ENCODE measurements at regions not wholly inside any gene's neighbourhood (a gene's known extent, or its start where the extent isn't known, plus 50 kb on each side); places are given as distances from the start of the nearest gene placed in this dataset.

DNA sequence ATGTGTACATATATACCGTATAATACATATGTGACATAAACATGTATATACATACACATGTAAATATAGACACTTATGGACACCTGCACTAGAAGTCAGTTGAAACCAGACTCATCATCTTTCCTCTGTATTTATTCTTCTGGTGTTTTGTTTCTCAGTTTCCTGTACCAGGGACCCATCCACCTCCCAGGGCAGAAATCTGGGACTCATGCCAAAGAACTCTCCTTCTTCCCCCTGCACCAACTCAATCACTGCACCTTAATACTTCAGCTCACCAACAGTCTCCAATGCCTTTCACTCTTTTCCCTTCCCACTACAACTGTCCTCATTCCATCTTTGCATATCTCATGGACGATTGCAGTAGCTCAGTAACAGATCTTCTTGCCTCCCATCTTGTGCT lies 428.0 kb downstream of the FBXO15 start:
- DNase-seq, result no peak

DNA sequence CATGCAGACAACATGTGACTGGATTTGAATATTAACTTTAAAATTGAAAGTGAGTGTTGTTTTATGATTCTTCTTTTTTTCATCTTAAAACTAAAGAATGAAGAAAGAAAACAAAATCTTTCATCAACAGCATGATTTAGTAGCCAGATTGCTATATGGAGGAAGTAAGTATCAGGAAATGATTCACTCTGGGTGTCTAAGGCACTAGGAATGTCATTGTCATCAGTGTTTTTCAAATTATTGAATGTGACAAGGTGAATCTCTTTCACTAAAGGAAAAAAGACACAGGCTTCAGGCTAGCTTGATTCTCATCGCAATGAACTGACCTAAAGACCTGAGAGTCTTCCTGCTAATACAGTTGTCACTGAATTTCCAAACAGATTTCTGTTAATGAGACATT lies 430.1 kb downstream of the FBXO15 start:
- no peak for DNase-seq

DNA sequence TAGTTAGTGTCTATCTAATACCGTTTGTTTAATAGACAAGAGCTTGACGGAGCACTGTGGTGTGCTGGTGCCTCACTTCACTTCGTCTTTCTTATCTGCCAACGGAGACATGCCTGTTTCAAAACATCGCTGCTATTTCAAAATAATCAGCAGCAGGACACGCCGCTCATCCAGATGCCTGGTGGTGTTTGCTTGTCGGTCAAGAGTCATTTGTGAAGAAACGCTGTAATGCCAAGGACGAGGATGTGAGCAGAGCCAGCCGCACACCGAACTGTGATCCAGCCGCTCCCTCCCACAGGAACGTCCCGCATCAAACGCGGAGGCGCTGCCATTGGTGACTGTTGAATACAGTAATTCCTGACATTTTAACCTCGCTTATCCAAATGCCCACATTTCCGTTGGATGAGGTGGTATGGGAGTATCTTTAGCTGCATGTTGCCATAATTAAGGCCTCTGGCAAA lies 432.4 kb downstream of the FBXO15 start:
- DNase-seq, result no peak

DNA sequence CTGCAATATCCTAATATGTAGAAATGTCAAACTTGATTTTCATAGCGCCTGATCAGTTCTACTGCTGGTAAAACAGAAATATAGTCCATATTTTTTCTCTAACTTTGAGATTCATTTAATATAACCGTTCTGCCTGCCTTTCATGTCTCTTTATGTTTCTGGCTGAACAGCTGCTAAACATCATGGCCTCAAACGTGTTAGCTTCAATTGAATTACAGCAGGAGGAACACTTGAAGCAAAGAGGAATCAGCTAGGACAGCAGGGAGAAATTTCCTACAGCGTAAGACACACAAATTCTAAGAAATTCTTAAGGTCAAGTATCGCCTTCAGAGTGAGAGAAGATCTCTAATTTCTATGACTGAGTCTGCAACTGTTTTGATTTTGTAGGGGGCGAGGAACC lies 433.2 kb downstream of the FBXO15 start:
- no peak for DNase-seq

DNA sequence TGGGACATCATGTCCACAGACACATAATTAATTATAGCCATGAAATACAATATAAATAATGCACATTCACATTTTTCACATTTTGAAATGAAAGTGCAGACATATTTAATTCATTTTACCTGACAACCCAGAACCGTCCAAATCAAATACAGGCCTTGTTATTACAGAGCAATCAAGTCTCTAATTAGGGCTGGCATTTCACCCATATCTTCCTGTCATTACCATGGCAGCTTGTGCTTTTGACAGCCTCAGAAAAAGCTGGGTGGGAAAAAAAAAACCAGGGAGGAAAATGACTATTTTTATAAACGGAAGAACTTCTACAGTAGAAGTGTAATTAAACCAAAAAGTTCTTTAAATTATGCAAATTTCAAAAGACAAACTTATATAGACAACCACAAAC lies 436.4 kb downstream of the FBXO15 start:
- DNase-seq, result no peak

DNA sequence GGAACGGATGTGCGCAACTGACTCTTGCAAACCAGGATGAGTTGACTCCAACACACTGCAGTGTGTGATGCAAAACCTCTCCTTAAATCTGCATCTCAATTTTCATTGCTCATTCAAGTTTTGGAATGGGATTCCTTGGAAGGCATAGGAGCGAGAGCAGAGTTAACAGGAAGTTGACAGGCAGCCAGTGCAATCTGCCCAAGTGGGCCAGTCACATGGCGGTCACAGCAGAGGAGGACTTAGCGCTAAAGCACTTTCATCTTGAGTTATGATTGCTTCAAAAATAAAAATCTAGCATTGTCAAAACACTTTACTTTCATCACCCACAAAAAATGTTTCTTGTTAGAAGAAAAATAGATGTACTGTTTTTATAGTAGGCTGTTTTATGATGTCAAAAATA lies 439.0 kb downstream of the FBXO15 start:
- no peak for DNase-seq

DNA sequence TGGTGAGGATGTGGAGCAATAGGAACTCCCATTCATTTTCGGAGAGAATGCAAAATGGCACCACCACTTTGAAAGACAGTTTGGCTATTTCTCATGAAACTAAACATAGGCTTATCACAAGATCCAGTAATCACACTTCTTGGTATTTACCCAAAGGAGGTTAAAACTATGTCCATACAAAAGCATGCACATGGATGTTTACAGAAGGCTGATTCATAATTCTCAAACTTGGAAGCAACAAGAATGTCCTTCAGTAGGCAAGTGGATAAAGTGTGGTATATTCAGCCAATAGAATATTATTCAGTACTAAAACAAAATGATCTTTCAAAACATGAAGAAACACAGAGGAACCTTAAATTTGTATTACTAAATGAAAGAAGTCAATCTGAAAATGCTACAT lies 440.6 kb downstream of the FBXO15 start:
- no peak for DNase-seq

DNA sequence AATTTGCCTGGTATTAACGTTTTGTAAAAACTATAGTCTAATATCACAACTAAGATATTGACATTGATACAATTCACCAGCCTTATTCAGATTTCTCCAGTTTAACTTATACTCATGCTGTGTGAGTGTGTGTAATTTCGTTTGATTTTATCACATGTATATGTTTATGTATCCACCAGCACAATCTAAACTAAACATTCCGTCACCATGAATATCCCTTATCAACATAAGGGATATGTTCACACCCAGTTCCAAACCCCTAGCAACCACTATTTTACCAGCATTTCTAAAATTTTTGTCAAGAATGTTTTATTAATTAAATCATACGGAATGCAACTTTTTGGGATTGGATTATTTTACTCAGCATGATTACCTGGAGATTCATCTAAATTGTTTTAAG lies 450.3 kb downstream of the FBXO15 start:
- DNase-seq, result no peak

DNA sequence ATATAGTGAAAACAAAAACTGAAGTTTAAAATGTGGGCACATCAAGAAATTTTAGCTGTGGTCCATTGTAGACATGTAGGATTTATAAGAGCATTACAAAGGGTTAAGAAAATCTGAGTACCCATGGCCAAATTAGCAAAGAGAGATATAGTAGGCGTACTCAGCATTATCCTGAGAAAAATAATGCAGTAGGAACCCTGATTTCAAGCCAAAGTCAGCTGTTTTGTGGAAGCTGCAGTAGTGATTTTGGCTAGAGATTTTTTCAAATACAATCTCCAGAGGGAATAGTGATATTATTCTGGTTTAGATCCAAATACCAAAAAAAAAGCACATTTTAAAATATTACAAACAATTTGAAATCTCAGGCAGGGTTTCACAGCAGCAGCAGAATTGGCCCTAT lies 450.9 kb downstream of the FBXO15 start:
- DNase-seq, result no peak

DNA sequence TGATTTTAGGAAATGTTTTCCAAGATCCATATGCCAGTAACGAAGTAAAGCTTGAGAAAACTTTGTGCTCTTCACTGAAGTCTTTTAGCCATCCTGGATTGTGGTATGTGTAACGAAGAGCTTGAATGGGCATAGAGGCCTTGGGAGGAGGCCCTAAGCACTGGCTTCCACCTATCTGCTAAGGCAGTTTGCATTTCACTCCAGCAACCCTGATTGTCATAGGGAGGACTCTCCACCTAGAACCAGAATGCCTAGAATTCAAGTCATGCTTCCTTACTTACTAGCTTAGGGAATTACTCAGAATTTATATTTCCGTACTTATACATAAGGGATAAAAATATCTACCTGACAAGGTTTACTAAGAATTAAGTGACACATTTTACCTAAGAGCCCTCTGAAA lies 451.5 kb downstream of the FBXO15 start:
- DNase-seq, result no peak

DNA sequence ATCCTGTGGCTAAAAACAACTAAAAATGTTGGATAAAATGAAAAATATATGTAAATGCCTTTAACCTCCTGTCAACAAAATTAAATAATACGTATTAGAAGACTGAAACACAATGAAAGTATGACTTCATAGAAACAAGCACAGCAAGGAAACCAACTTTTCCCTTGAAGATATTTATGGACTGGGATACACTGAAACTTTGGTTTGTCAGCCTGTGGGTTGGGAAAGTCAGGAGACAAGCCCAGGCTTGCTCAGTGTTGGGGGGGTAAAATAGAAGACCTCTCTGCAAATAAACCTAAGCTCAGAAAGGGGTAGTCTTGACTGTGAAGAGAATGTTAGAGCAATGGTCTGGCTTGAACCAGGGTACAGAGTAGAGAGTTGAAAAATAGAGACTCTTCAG lies 454.5 kb downstream of the FBXO15 start:
- no peak for DNase-seq

DNA sequence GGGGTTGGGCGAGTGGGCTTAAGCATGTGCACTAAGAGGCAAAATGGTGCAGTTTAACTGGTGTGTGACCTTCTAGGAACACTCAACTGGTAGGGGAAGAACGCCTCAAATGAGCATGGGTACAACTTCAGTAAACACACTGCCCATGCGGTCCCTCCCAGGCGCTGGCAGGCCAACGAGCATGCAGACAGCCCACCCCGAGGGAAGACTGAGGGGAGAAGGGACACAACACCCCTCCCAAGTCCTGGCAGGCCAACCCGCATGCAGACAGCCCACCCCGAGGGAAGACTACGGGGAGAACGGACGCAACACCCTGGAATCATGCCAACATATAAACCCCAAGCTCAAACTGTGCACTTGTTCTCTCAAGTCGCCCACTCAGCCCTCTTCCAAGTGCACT lies 456.0 kb downstream of the FBXO15 start:
- DNase-seq, result no peak

DNA sequence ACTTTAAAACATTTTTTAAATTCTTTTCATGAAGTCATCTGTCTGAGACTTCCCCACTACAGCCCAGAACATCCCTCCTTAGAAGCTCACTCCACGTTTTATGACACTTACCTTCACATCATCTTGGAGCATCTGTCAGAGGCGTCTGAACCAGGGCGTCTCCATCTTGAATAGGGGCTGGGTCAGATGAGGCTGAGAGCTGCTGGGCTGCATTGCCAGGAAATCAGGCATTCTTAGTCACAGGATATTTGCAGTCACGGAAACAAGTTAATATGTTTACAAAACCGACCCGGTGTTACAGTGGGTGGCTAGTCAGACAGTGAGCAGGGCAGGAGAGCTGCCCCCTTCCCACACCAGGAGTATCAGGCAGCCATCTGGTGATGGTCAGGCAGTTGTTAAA lies 456.5 kb downstream of the FBXO15 start:
- no peak for DNase-seq

DNA sequence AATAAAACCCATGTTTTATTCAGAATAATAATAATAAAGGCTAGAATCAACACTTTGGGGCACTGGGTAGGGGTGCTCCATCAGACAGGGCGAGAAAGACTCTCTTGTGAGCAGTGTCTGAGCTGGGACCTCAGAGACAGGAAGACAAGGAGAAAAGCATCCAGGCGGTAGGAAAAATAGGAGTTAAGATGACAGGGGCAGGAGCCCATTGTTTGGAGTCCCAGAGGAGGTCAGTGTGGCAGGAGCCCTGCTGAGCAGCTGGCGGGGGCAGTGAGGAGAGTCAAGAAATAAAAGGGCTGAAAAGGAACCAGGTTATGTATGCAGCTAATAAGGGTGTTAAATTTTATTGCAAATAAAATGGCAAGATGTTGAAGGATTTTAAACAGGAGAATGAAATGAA lies 457.4 kb downstream of the FBXO15 start:
- DNase-seq, result no peak

DNA sequence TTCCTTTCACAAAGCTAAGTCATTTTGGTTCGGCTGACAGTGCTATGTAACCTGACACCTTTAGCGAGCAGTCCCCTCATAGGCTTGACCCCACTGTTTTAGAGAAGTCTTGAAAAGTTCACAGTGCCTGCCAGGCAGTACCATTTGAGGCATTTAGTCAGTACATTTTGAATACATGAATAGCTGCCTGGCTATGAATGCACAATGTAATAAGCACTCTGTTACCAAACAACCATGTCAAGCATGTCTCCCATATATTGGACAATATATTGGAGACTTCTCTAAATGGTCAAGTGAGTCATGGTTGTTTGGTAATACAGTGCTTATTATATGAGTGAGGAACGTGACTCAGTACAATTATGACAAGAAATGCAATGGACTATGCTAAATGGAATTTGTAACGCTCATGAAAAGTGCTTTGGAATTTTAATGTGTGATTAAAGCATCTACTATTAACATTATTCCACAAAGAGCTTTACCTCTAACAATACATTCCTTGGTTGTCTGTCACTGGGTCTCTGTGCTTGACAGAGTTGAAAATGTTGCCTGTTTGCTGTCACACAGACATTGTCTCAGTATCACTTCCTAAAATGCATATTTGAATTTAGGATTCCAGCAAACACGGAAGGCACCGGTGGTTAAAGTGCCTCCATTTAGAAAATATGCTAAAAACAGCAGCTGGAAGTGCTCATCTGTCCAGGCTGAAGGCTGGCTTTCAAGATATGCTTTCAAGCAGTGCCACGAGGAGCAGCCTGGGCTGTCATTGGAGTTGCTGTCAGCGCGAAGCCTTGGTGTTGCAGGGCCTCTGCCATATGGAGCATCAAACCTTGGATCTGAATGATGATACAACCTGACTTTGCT lies 458.6 kb downstream of the FBXO15 start:
- DNase-seq, result no peak

DNA sequence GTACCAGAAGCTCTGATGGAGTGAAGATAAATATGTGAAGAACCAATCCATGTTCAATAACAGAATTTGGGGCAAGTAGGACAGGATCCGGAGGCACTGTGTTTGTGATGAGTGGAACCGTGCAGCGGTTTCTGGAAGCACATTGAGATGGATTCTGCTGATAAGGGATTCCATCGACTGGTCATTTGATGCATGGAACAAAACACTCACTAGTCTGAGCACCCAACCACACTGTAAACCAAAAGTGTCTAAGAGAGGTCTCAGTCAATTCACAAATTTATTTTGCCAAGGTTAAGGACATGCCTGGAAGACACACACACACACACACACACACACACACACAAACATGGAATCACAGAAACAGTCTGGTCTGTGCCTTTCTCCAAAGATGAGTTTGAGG lies 459.5 kb downstream of the FBXO15 start:
- no peak for DNase-seq

DNA sequence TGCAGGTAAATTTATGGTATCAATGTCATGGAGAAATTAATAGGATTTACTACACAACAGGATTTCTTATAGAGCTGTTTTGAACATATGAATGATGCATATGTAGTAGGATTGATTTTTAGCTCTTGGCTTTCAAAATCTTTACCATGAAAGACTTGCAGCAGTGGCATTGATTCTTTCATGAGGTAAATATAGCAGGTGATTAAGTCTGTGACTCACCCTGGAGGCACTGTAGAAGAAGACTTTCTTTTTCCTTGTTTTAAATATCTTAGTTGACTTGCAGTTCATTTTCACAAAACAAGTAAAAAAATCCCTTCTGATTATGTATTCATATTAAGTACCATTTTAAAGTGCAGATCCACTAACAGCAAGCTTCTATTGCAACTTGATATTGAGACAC lies 463.0 kb downstream of the FBXO15 start:
- DNase-seq, result no peak

DNA sequence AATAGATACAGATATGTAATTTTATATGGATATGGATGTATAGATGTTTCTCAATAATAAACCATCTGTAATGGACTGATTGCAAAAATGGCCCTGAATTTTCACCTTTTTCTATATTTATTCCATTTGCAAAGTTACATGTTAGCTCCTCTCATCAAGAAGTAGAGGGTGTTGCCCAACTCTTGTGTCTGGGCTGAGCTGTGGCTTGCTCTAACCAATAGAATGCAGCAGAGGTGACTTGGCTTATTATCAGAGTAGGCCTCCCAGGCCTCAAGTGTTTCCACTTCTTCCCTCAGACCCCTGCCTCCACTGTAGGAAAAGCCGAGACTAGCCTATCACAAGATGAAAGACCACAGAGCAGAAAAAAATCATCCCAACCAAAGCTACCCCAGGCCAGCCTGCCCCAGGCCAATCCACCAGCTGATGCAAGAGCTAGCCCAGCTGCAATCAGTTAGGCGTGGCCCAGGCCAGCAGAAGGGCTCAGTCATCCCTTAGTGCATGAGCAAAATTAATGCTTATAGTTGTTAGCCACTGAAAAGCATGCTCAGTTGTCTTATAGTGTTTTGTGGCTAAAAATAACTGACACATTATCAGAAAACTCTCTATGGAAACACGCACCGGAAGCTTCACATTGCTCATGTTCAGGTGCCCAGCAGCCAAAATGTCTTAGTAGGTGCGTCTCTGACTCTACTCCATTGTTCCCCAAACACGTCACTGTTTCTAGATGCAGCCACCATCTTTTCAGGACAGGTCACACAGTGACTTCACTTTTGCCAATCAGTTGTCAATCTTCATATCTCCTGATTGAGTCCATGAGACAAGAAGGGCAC lies 464.0 kb downstream of the FBXO15 start:
- DNase-seq, result no peak

DNA sequence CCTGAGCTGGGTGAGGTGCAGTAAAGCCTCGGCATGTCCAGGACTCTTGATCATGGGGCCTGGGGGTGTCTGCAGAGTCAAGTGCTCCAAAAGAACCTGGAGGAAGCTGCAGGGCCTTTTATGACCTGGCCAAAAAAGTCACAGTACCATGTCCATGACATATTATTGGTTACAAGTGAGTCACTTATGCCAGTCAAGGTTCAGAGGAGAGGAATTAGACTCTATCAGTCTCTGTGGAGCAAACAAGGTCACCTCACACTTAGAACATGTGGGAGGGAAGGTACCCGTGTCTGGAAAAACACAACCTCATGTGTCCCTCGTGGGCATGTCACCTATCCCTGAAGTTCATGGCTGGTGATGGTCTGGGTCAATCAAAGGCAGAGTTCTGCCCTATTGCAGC lies 465.7 kb downstream of the FBXO15 start:
- DNase-seq, result no peak

DNA sequence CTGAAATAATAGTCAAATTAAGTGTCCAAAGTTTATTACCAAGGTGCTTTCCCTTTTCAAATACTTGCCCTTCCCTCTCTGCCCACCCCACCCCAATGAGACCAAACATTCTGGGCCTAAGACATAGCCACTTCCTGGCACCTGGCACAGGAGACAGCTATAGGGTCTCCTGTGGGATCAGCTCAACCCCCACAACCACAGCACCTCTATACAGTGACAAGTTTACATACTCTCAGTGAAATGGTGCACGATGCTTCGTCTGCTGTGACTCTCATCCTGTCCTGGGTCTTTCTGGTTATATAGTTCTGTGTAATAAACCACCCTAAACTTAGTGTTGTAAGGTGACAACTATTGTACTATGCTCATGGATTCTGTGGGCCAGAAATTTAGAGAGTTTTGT lies 466.2 kb downstream of the FBXO15 start:
- DNase-seq, result no peak

DNA sequence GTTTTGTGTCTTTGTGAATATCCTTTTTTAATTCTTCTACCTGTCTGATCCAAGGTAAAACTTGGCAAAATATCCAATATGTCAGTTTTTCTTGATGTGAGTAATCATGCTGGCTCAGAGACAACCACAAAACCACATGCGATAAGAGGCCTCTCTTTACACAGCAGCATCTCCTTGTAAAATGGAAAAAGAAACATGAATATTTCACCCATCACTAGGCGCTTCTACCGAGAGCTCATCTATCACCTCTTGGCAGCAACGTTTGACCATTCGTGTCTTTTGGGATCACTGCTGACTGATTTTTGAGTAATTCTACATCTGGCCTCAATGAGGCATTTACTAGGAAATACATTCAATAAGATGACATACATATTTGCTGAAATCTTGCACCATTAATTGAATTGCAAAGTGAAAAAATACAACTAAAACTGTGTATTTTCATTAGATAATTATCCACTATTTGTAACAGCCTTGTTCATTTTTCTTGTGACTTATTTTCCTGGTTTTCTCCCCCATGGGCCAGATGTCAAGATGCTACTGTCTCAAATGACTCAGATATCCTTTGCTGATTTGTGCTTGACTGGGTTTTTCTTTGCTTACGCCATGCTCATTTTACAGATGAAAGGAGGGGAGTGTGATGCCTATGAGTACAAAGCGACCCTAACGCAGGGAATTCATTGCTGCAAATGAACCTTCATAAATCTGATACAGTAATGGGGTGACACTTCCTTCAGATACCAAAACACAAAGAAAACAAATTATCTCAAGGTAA lies 467.5 kb downstream of the FBXO15 start:
- DNase-seq, result no peak

DNA sequence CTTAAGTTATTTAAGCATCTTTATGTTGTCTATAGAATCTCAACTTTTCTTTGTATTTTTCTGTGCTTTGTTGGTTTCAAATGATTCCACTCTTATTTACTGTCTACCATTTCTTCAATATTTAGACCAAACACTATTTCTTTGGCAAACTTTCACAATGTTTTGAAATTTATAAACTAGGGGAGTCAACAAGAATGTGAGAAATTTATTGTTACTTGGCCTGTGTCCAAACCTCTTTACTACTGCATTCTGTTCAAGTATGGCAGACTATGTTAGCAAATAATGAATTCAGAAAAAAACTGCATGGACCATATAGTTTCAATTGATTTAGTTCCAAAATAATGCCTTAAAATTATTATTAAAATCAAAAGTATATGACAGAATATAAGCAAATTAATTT lies 470.2 kb downstream of the FBXO15 start:
- no peak for DNase-seq

DNA sequence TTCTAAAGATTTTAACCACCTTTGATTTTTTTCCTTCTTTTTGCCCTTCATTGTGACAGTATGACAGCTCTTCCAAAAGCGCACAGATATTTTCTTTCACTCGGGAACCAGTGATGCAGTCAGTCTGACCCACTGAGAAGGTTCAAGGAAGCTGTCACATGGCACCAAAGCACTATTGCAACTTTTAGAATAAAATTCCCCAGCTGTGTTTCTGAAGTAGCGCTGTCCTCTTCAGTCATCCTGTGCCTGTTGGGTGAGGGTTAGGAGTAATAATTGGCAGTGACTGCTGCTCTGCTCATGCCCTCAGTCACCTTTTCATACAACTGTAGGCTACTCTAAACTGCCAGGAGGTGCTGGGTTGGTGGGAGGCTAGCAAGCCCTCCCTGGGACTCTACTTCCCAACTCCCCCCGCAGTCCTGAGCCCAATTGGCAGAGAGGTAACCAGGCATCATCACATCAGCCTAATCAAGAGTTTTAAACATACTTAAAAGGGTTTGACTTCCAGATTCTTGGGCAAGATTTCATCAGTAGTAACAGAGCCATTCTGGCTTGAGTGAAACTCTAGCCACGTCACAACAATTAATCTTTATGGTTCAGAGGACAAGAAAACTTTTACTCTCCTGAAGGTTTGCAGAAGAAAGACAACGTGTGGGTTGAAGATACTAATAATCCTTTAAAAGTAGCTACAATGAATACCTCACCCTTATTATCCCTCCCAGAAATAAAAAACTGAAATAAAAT lies 473.3 kb downstream of the FBXO15 start:
- no peak for DNase-seq

All from NCI-H2029 (cell line).